ENCODE measurements at regions not wholly inside any gene's neighbourhood (a gene's known extent, or its start where the extent isn't known, plus 50 kb on each side); places are given as distances from the start of the nearest gene placed in this dataset.
"Not testable (repeated sequence)": the region's sequence is repeated elsewhere in the genome, so short reads cannot be mapped to it uniquely, and the experiment has no call there.

GRCh38 chr16:35207059-35207999, 1747.9 kb downstream of the TP53TG3F start:
- Histone ChIP-seq H3K36me3 (ENCODE audit: control insufficient read depth, insufficient read depth, low read length) (no peaks in the 10 kb centered on the region), H3K4me3 (ENCODE audit: insufficient read depth, low read depth, low read length) (no peak overlapping the region), H3K4me1 (ENCODE audit: control insufficient read depth, insufficient read depth, low read length) (no peaks in the 10 kb centered on the region), H3K27ac (ENCODE audit: insufficient read depth, low read depth, low read length, poor library complexity, severe bottlenecking) (no peak overlapping the region), H3K27me3 (ENCODE audit: control insufficient read depth, insufficient read depth, low read length, poor library complexity, severe bottlenecking) (no peaks in the 10 kb centered on the region), H3K9me3 (ENCODE audit: control insufficient read depth, low read length) (peaks cover 17% of the 10 kb centered on the region)
- WGBS, 2 experiments = 87 to 88% methylated on average over 54 of the region's 54 CpGs

GRCh38 chr16:35208001-35208935, 1748.9 kb downstream of the TP53TG3F start:
- Histone ChIP-seq H3K27me3 (ENCODE audit: control insufficient read depth, insufficient read depth, low read length, poor library complexity, severe bottlenecking) (no peaks in the 10 kb centered on the region), H3K4me1 (ENCODE audit: control insufficient read depth, insufficient read depth, low read length) (no peaks in the 10 kb centered on the region), H3K27ac (ENCODE audit: insufficient read depth, low read depth, low read length, poor library complexity, severe bottlenecking) (no peak overlapping the region), H3K9me3 (ENCODE audit: control insufficient read depth, low read length) (peaks cover 17% of the 10 kb centered on the region), H3K4me3 (ENCODE audit: insufficient read depth, low read depth, low read length) (no peak overlapping the region), H3K36me3 (ENCODE audit: control insufficient read depth, insufficient read depth, low read length) (no peaks in the 10 kb centered on the region)
- 87 to 88% methylated on average over 35 of the region's 35 CpGs for WGBS, 2 experiments

GRCh38 chr16:35210681-35211433, 1751.4 kb downstream of the TP53TG3F start:
- Histone ChIP-seq H3K4me1 (ENCODE audit: control insufficient read depth, insufficient read depth, low read length) (no peaks in the 10 kb centered on the region), H3K36me3 (ENCODE audit: control insufficient read depth, insufficient read depth, low read length) (no peaks in the 10 kb centered on the region), H3K27me3 (ENCODE audit: control insufficient read depth, insufficient read depth, low read length, poor library complexity, severe bottlenecking) (no peaks in the 10 kb centered on the region), H3K27ac (ENCODE audit: insufficient read depth, low read depth, low read length, poor library complexity, severe bottlenecking) (no peak overlapping the region), H3K9me3 (ENCODE audit: control insufficient read depth, low read length) (peaks cover 13% of the 10 kb centered on the region), H3K4me3 (ENCODE audit: insufficient read depth, low read depth, low read length) (no peak overlapping the region)
- WGBS, 2 experiments = 72 to 90% methylated on average over 2 to 3 of the region's 3 CpGs

- no peaks in the 10 kb centered on the region for H3K4me1 ChIP-seq (ENCODE audit: control insufficient read depth, insufficient read depth, low read length)
- no peaks in the 10 kb centered on the region for H3K27me3 ChIP-seq (ENCODE audit: control insufficient read depth, insufficient read depth, low read length, poor library complexity, severe bottlenecking)
- no peak overlapping the region for H3K27ac ChIP-seq (ENCODE audit: insufficient read depth, low read depth, low read length, poor library complexity, severe bottlenecking)
- no peak overlapping the region for H3K4me3 ChIP-seq (ENCODE audit: insufficient read depth, low read depth, low read length)
- no peaks in the 10 kb centered on the region for H3K36me3 ChIP-seq (ENCODE audit: control insufficient read depth, insufficient read depth, low read length)
- peaks cover 12% of the 10 kb centered on the region for H3K9me3 ChIP-seq (ENCODE audit: control insufficient read depth, low read length)
Observed at GRCh38 chr16:35214840-35215239, 1755.4 kb downstream of the TP53TG3F start.

GRCh38 chr16:35215287-35215686, 1755.9 kb downstream of the TP53TG3F start:
- WGBS, 2 experiments = 77 to 85% methylated on average over 1 to 2 of the region's 3 CpGs
- H3K27me3 ChIP-seq (ENCODE audit: control insufficient read depth, insufficient read depth, low read length, poor library complexity, severe bottlenecking) = no peaks in the 10 kb centered on the region
- H3K4me1 ChIP-seq (ENCODE audit: control insufficient read depth, insufficient read depth, low read length) = no peaks in the 10 kb centered on the region
- no peak overlapping the region for H3K4me3 ChIP-seq (ENCODE audit: insufficient read depth, low read depth, low read length)
- no peaks in the 10 kb centered on the region for H3K36me3 ChIP-seq (ENCODE audit: control insufficient read depth, insufficient read depth, low read length)
- peaks cover 14% of the 10 kb centered on the region for H3K9me3 ChIP-seq (ENCODE audit: control insufficient read depth, low read length)
- no peak overlapping the region for H3K27ac ChIP-seq (ENCODE audit: insufficient read depth, low read depth, low read length, poor library complexity, severe bottlenecking)

- not testable (repeated sequence) for H3K27me3 ChIP-seq (ENCODE audit: control insufficient read depth, insufficient read depth, low read length, poor library complexity, severe bottlenecking); H3K9me3 ChIP-seq (ENCODE audit: control insufficient read depth, low read length); H3K4me1 ChIP-seq (ENCODE audit: control insufficient read depth, insufficient read depth, low read length); H3K4me3 ChIP-seq (ENCODE audit: insufficient read depth, low read depth, low read length); H3K27ac ChIP-seq (ENCODE audit: insufficient read depth, low read depth, low read length, poor library complexity, severe bottlenecking); H3K36me3 ChIP-seq (ENCODE audit: control insufficient read depth, insufficient read depth, low read length)
- WGBS, 2 experiments = 71 to 72% methylated on average over 6 of the region's 6 CpGs
Observed at GRCh38 chr16:35216261-35216660, 1756.8 kb downstream of the TP53TG3F start.

GRCh38 chr16:35221482-35222185, 1762.2 kb downstream of the TP53TG3F start:
- no peak overlapping the region for H3K27ac ChIP-seq (ENCODE audit: insufficient read depth, low read depth, low read length, poor library complexity, severe bottlenecking)
- no peaks in the 10 kb centered on the region for H3K4me1 ChIP-seq (ENCODE audit: control insufficient read depth, insufficient read depth, low read length)
- H3K27me3 ChIP-seq (ENCODE audit: control insufficient read depth, insufficient read depth, low read length, poor library complexity, severe bottlenecking) = no peaks in the 10 kb centered on the region
- H3K36me3 ChIP-seq (ENCODE audit: control insufficient read depth, insufficient read depth, low read length) = no peaks in the 10 kb centered on the region
- no peak overlapping the region for H3K4me3 ChIP-seq (ENCODE audit: insufficient read depth, low read depth, low read length)
- H3K9me3 ChIP-seq (ENCODE audit: control insufficient read depth, low read length) = peaks cover 13% of the 10 kb centered on the region
- 85% methylated on average over 32 of the region's 32 CpGs for WGBS, 2 experiments

- Histone ChIP-seq H3K4me3 (ENCODE audit: insufficient read depth, low read depth, low read length) (no peak overlapping the region), H3K4me1 (ENCODE audit: control insufficient read depth, insufficient read depth, low read length) (no peaks in the 10 kb centered on the region), H3K27ac (ENCODE audit: insufficient read depth, low read depth, low read length, poor library complexity, severe bottlenecking) (no peak overlapping the region), H3K27me3 (ENCODE audit: control insufficient read depth, insufficient read depth, low read length, poor library complexity, severe bottlenecking) (no peaks in the 10 kb centered on the region), H3K9me3 (ENCODE audit: control insufficient read depth, low read length) (peaks cover 20% of the 10 kb centered on the region), H3K36me3 (ENCODE audit: control insufficient read depth, insufficient read depth, low read length) (no peaks in the 10 kb centered on the region)
- 75 to 80% methylated on average over 2 of the region's 2 CpGs for WGBS, 2 experiments
Observed at GRCh38 chr16:35234679-35235078, 1775.3 kb downstream of the TP53TG3F start.

GRCh38 chr16:35239561-35239960, 1780.1 kb downstream of the TP53TG3F start:
- Histone ChIP-seq H3K27me3 (ENCODE audit: control insufficient read depth, insufficient read depth, low read length, poor library complexity, severe bottlenecking) (no peaks in the 10 kb centered on the region), H3K36me3 (ENCODE audit: control insufficient read depth, insufficient read depth, low read length) (no peaks in the 10 kb centered on the region), H3K4me3 (ENCODE audit: insufficient read depth, low read depth, low read length) (no peak overlapping the region), H3K9me3 (ENCODE audit: control insufficient read depth, low read length) (peaks cover 29% of the 10 kb centered on the region), H3K4me1 (ENCODE audit: control insufficient read depth, insufficient read depth, low read length) (no peaks in the 10 kb centered on the region), H3K27ac (ENCODE audit: insufficient read depth, low read depth, low read length, poor library complexity, severe bottlenecking) (no peak overlapping the region)
- 82 to 83% methylated on average over 3 of the region's 3 CpGs for WGBS, 2 experiments

Measured in ectodermal cell (in vitro differentiated cells).